ENCODE measurements at regions not wholly inside any gene's neighbourhood (a gene's known extent, or its start where the extent isn't known, plus 50 kb on each side); places are given as distances from the start of the nearest gene placed in this dataset.

GRCh38 chr18:35770376-35771014 is 189.0 kb downstream of the GALNT1 start:
- Mint-ChIP-seq H3K9me3 (peaks cover 0 to 4% (median 0%) of the 10 kb centered on the region in 7 donors), H3K36me3 (no peaks in the 10 kb centered on the region), H3K4me1 (no peaks in the 10 kb centered on the region), H3K27me3 (peaks cover 10% of the 10 kb centered on the region), H3K4me3 (no peak overlapping the region), H3K27ac (no peak overlapping the region)
- H3K4me1 ChIP-seq (ENCODE audit: control insufficient read depth, insufficient read depth, low read length, poor library complexity, severe bottlenecking), result no peaks in the 10 kb centered on the region
- no peaks in the 10 kb centered on the region for H3K27me3 ChIP-seq (ENCODE audit: control insufficient read depth, insufficient read depth, low read length)
- DNase-seq (peak in 1 of 3 donors; percentile 20), ATAC-seq (ENCODE audit: low read depth in 2 of 2) (peak; percentile 46 to 47)
- no peak overlapping the region for H3K4me3 ChIP-seq (ENCODE audit: low read depth, low read length)
- no peaks in the 10 kb centered on the region for H3K9me3 ChIP-seq (ENCODE audit: control insufficient read depth in 2 of 2, low read length in 2 of 2)
- H3K36me3 ChIP-seq (ENCODE audit: control insufficient read depth, insufficient read depth, low read length), result no peaks in the 10 kb centered on the region
- no peak overlapping the region for H3K27ac ChIP-seq (ENCODE audit: insufficient read depth, low read length, poor library complexity, severe bottlenecking)

- no peak overlapping the region for H3K4me3 ChIP-seq (ENCODE audit: low read depth, low read length)
- H3K36me3 ChIP-seq (ENCODE audit: control insufficient read depth, insufficient read depth, low read length), result no peaks in the 10 kb centered on the region
- Mint-ChIP-seq H3K9me3 (peaks cover 0 to 4% (median 0%) of the 10 kb centered on the region in 7 donors), H3K27me3 (peaks cover 14% of the 10 kb centered on the region), H3K27ac (no peak overlapping the region), H3K4me3 (no peak overlapping the region), H3K36me3 (no peaks in the 10 kb centered on the region), H3K4me1 (no peaks in the 10 kb centered on the region)
- H3K27ac ChIP-seq (ENCODE audit: insufficient read depth, low read length, poor library complexity, severe bottlenecking), result no peak overlapping the region
- no peaks in the 10 kb centered on the region for H3K4me1 ChIP-seq (ENCODE audit: control insufficient read depth, insufficient read depth, low read length, poor library complexity, severe bottlenecking)
- no peaks in the 10 kb centered on the region for H3K27me3 ChIP-seq (ENCODE audit: control insufficient read depth, insufficient read depth, low read length)
- H3K9me3 ChIP-seq (ENCODE audit: control insufficient read depth in 2 of 2, low read length in 2 of 2), result no peaks in the 10 kb centered on the region
- DNase-seq, result no peak
- ATAC-seq (ENCODE audit: low read depth in 2 of 2), result no peak
These were observed 189.6 kb downstream of the GALNT1 start for GRCh38 chr18:35771172-35771571.

GRCh38 chr18:35775887-35776286 is 194.3 kb downstream of the GALNT1 start:
- no peak for DNase-seq
- Mint-ChIP-seq H3K4me1 (no peaks in the 10 kb centered on the region), H3K4me3 (no peak overlapping the region), H3K27ac (no peak overlapping the region), H3K9me3 (peaks cover 0 to 3% (median 0%) of the 10 kb centered on the region in 7 donors), H3K36me3 (no peaks in the 10 kb centered on the region), H3K27me3 (peaks cover 4% of the 10 kb centered on the region)
- Histone ChIP-seq H3K4me3 (ENCODE audit: low read depth, low read length) (no peak overlapping the region), H3K27ac (ENCODE audit: insufficient read depth, low read length, poor library complexity, severe bottlenecking) (no peak overlapping the region), H3K27me3 (ENCODE audit: control insufficient read depth, insufficient read depth, low read length) (peaks cover 3% of the 10 kb centered on the region), H3K9me3 (ENCODE audit: control insufficient read depth in 2 of 2, low read length in 2 of 2) (no peaks in the 10 kb centered on the region), H3K36me3 (ENCODE audit: control insufficient read depth, insufficient read depth, low read length) (no peaks in the 10 kb centered on the region), H3K4me1 (ENCODE audit: control insufficient read depth, insufficient read depth, low read length, poor library complexity, severe bottlenecking) (no peaks in the 10 kb centered on the region)
- no peak for ATAC-seq (ENCODE audit: low read depth in 2 of 2)

- Mint-ChIP-seq H3K27me3 (peaks cover 10% of the 10 kb centered on the region), H3K4me1 (no peaks in the 10 kb centered on the region), H3K4me3 (no peak overlapping the region), H3K9me3 (peaks cover 0 to 3% (median 0%) of the 10 kb centered on the region in 7 donors), H3K27ac (no peak overlapping the region), H3K36me3 (no peaks in the 10 kb centered on the region)
- H3K9me3 ChIP-seq (ENCODE audit: control insufficient read depth in 2 of 2, low read length in 2 of 2), result no peaks in the 10 kb centered on the region
- ATAC-seq (ENCODE audit: low read depth in 2 of 2) (no peak), DNase-seq (no peak)
- no peaks in the 10 kb centered on the region for H3K36me3 ChIP-seq (ENCODE audit: control insufficient read depth, insufficient read depth, low read length)
- peaks cover 3% of the 10 kb centered on the region for H3K27me3 ChIP-seq (ENCODE audit: control insufficient read depth, insufficient read depth, low read length)
- H3K4me1 ChIP-seq (ENCODE audit: control insufficient read depth, insufficient read depth, low read length, poor library complexity, severe bottlenecking), result no peaks in the 10 kb centered on the region
- H3K4me3 ChIP-seq (ENCODE audit: low read depth, low read length), result no peak overlapping the region
- no peak overlapping the region for H3K27ac ChIP-seq (ENCODE audit: insufficient read depth, low read length, poor library complexity, severe bottlenecking)
These were observed 194.9 kb downstream of the GALNT1 start for GRCh38 chr18:35776473-35776872.

- H3K36me3 Mint-ChIP-seq, result no peaks in the 10 kb centered on the region
These were observed 195.4 kb upstream of the RMP24 start for GRCh38 chr18:35777039-35777438.

GRCh38 chr18:35778850-35779627 is 193.4 kb upstream of the RMP24 start:
- H3K4me1 ChIP-seq (ENCODE audit: control insufficient read depth, insufficient read depth, low read length, poor library complexity, severe bottlenecking), result no peaks in the 10 kb centered on the region
- H3K27ac ChIP-seq (ENCODE audit: insufficient read depth, low read length, poor library complexity, severe bottlenecking), result no peak overlapping the region
- no peak overlapping the region for H3K4me3 ChIP-seq (ENCODE audit: low read depth, low read length)
- no peak for ATAC-seq (ENCODE audit: low read depth in 2 of 2)
- H3K4me1 Mint-ChIP-seq, result no peaks in the 10 kb centered on the region
- no peak for DNase-seq
- peaks cover 3% of the 10 kb centered on the region for H3K27me3 ChIP-seq (ENCODE audit: control insufficient read depth, insufficient read depth, low read length)
- no peak overlapping the region for H3K27ac Mint-ChIP-seq
- peaks cover 0 to 3% (median 0%) of the 10 kb centered on the region in 7 donors for H3K9me3 Mint-ChIP-seq
- H3K36me3 Mint-ChIP-seq, result no peaks in the 10 kb centered on the region
- H3K36me3 ChIP-seq (ENCODE audit: control insufficient read depth, insufficient read depth, low read length), result no peaks in the 10 kb centered on the region
- peaks cover 12% of the 10 kb centered on the region for H3K27me3 Mint-ChIP-seq
- H3K4me3 Mint-ChIP-seq, result no peak overlapping the region
- H3K9me3 ChIP-seq (ENCODE audit: control insufficient read depth in 2 of 2, low read length in 2 of 2), result no peaks in the 10 kb centered on the region

More at GRCh38 chr18:35777039-35777438, 195.4 kb upstream of the RMP24 start:
- Mint-ChIP-seq H3K4me3 (no peak overlapping the region), H3K27me3 (peaks cover 12% of the 10 kb centered on the region), H3K4me1 (no peaks in the 10 kb centered on the region), H3K27ac (no peak overlapping the region), H3K9me3 (peaks cover 0 to 3% (median 0%) of the 10 kb centered on the region in 7 donors)
- ATAC-seq (ENCODE audit: low read depth in 2 of 2) (no peak), DNase-seq (no peak)
- Histone ChIP-seq H3K9me3 (ENCODE audit: control insufficient read depth in 2 of 2, low read length in 2 of 2) (no peaks in the 10 kb centered on the region), H3K27me3 (ENCODE audit: control insufficient read depth, insufficient read depth, low read length) (peaks cover 3% of the 10 kb centered on the region), H3K36me3 (ENCODE audit: control insufficient read depth, insufficient read depth, low read length) (no peaks in the 10 kb centered on the region), H3K4me1 (ENCODE audit: control insufficient read depth, insufficient read depth, low read length, poor library complexity, severe bottlenecking) (no peaks in the 10 kb centered on the region), H3K27ac (ENCODE audit: insufficient read depth, low read length, poor library complexity, severe bottlenecking) (no peak overlapping the region), H3K4me3 (ENCODE audit: low read depth, low read length) (no peak overlapping the region)

- H3K9me3 Mint-ChIP-seq, result peaks cover 0 to 1% (median 0%) of the 10 kb centered on the region in 7 donors
- no peak overlapping the region for H3K4me3 Mint-ChIP-seq
- Histone ChIP-seq H3K4me3 (ENCODE audit: low read depth, low read length) (no peak overlapping the region), H3K4me1 (ENCODE audit: control insufficient read depth, insufficient read depth, low read length, poor library complexity, severe bottlenecking) (no peaks in the 10 kb centered on the region), H3K27me3 (ENCODE audit: control insufficient read depth, insufficient read depth, low read length) (peaks cover 3% of the 10 kb centered on the region), H3K36me3 (ENCODE audit: control insufficient read depth, insufficient read depth, low read length) (no peaks in the 10 kb centered on the region), H3K9me3 (ENCODE audit: control insufficient read depth in 2 of 2, low read length in 2 of 2) (no peaks in the 10 kb centered on the region), H3K27ac (ENCODE audit: insufficient read depth, low read length, poor library complexity, severe bottlenecking) (no peak overlapping the region)
- no peaks in the 10 kb centered on the region for H3K4me1 Mint-ChIP-seq
- no peak overlapping the region for H3K27ac Mint-ChIP-seq
- no peaks in the 10 kb centered on the region for H3K36me3 Mint-ChIP-seq
- DNase-seq (no peak), ATAC-seq (ENCODE audit: low read depth in 2 of 2) (no peak)
- H3K27me3 Mint-ChIP-seq, result peaks cover 10% of the 10 kb centered on the region
These were observed 191.5 kb upstream of the RMP24 start for GRCh38 chr18:35780937-35781336.

Measured in CD4-positive, CD25-positive, alpha-beta regulatory T cell (primary cell).